NCI-H460 (cell line): ENCODE measurements at regions not wholly inside any gene's neighbourhood (a gene's known extent, or its start where the extent isn't known, plus 50 kb on each side); places are given as distances from the start of the nearest gene placed in this dataset.

Experiments
- DNase-seq: peaks from one replicate; pipeline ENCODE4 v3.0.0-alpha.2; 2016; ENCODE audit warnings: low read depth; ENCODE audit errors: extremely low read depth

DNA sequence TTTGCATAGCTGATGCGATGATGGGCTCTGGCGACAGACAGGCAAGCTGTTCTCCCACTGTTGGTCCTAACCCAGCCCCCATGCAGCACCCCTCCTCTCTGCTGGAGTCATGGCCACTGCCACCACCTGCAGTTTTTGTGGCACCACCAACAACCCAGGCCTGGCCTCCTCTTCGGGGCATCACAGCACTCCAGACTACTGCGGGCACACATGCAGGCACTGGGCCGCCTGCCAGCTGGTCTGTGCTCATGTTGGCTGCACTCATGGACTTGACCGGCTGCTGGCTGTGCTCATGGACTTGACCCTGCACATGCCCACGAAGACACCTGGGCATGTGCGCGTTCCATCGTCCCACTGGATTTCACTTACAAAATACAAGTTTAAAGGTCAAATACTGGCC lies 130.9 kb upstream of the TMEM108 start:
- DNase-seq = no peak

DNA sequence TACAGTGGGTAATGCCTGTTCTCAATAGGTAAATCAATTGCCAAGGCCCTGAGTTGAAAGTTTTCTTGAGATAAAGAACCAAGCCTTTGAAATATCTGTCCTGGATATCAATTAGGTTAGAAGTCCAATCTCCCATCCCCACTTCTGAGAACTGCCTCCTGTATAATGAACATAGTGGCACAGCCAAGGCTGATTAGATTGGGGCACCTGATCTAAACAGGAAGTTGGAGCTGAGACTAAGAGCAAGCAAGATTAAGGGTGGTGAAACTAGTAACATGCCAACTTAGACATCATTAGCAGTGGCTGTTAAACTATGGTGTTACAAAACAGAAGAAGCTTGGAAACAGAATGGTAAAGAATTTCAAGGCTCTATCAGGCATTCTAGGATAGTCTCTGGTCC lies 137.7 kb upstream of the TMEM108 start:
- DNase-seq = no peak

DNA sequence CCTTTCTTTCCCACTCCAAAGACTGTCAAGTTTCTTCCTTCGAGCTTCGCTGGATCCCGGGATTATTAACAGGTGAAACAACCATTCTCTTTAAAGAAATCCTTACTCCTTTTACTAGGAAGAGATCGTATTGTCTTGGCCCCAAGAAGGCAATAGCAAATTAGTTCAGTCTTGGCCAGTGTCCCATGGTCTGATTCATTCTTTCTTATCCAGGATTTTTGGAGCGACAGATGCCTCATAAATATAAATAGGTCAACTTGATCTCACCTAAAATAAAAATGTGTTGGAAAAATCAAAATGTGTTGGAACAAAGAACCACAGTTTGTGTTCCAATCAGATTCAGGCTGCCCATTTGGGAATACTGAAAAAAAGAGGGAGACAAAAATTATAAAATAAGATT lies 140.1 kb upstream of the TMEM108 start:
- DNase-seq = no peak

DNA sequence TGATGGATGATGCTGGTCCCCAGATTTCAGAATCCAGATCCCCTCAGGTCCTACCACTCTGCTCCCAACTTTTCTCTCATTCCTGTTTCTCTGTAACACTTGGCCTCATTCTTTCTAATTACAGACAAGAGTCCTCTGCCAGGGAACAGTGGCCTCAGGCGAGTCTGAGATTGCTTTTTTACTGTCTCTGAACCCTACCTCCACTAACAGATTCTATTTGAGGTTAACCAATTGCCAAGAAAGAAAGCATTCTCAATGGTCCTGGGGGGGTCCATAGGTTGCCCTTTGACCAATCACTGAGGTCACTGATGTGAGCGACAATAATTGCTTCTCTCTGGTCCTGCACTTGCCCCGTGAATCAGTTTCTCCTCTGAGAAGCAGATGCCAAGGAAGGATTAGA lies 145.2 kb upstream of the TMEM108 start:
- DNase-seq = no peak

DNA sequence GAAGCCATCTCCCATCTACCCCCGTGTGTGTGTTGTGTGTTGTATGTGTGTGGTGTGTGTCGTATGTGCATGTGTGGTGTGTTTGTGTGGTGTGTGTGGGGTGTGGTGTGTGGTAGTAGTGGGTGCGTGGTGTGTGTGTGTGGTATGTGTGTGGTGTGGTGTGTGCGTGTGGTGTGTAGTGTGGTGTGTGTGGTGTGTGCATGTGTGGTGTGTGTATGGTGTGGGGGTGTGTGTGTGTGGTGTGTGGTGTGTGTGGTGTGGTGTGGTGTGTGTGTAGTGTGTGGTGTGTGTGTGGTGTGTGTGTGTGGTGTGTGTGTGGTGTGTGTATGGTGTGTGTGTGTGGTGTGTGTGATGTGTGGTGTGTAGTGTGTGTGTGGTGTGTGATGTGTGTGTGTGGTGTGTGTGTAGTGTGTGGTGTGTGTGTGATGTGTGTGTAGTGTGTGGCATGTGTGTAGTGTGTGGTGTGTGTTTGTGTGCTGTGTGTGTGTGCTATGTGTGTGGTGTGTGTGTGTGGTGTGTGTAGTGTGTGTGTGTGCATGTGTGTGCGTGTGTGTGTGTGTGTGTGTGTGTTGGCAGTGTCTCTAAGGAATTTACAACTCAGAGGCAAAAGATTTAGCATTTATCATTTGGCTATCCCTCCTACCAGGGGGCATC lies 156.3 kb upstream of the TMEM108 start:
- DNase-seq = no peak

DNA sequence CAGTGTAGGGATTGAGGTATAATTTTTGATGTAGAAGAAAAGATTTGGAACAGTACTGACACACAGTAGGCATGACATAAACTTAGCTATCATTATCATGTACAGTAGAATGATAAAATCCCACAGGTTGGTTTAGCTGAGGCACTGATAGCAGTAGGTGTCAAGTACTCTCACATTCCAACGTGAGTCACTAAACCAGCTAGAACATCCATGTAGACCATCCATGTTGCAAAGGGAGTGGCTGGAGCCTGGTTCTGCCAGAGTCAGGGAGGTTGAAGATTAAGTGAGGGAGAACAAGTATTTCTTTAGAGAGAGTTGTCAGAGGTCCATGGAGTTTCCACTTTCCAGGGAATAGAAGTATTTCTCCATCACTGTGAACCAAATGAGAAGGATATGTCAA lies 157.2 kb upstream of the TMEM108 start:
- no peak for DNase-seq

DNA sequence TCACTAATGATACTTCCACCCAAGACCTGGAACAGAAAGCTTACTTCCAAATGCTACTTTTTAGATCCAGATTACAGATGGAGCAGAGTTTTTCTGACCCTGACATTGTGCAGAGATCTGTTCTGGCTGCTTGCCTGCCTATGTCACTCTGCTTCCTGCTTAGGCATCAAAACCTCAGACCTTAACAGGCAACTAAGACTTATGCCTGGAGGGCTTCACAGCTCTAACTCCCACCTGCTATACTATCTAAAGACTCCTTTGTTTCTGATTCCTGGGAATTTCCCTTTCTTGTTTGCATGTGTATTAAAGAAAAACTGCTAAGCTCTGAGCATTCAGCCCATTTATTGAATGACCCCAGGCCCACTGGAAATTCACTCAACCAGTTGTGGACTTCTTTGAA lies 157.4 kb upstream of the NPHP3 start:
- DNase-seq = no peak

DNA sequence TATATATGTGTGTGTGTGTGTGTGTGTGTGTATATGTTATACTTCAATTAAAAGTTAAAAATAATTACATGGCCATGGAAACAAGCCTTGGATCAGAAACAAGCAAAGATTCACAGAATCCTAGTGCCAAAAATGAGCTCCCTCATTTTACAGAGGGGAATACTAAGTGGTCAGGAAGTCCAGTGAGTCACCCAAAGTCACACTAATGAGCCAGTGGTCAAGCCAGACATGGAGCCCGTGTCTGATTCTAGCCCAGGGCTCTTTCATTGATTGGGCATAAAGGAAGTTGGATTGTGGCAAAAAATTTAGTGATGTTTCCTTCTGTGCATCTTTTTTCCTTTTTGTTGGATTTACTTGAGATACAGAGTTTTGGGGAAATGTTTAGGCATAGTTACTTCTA lies 152.5 kb upstream of the NPHP3 start:
- no peak for DNase-seq

DNA sequence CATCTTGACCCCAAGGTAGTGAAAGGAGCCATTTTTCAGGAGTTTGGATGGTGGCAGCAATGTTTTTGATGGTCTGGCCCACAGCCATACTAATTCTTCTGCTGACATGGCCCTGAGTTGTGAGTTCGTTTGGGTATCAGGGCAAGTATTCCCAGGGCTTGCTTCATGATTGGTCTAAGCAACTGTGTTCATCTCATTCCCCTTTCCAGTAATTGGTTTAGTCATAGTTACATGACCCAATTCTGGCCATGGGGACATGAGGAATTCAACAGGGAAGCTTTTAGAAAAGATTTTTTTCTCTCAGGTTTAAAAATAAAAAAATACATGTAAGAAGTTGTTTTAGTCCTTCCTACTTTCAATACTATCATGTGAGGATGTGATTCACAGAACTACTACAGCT lies 150.5 kb upstream of the NPHP3 start:
- DNase-seq = no peak

DNA sequence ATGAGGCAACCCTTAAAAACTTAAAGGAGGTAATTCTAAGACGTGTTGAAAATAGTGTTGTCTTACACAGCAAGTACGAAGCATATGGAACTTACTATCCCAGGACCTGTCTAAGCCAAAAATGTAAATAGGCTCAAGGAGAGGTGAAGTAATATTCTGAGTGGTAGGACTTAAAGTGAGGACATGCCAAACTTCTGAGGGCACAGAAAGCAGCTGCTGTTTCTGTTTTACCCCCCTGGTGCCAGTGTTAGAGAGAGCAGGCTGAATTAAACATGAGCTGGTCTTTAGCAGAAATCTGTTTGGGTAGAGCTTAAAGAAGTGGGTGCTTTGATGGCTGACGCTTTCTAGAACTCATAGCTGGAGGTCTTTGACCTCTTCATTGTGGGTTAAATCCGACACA lies 149.7 kb upstream of the NPHP3 start:
- DNase-seq = no peak

DNA sequence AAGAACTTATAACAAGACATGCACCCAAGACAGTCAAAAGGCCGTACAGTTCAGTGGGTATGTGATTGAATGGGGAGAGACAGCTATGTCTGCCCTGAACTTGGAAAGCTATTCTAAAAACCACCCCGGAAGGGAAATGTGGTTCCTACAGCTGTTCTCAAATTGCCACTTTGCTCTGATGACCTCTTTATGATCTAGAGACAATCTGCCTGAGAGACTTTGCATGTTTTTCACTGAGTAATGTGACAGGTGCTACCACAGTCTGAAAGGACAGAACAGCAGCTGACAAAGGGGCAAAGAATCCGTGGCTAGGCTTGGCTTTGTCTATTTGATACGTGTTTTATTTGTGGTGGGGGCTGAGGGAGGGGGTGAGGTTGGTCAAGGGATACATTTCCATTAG lies 148.3 kb upstream of the NPHP3 start:
- no peak for DNase-seq

DNA sequence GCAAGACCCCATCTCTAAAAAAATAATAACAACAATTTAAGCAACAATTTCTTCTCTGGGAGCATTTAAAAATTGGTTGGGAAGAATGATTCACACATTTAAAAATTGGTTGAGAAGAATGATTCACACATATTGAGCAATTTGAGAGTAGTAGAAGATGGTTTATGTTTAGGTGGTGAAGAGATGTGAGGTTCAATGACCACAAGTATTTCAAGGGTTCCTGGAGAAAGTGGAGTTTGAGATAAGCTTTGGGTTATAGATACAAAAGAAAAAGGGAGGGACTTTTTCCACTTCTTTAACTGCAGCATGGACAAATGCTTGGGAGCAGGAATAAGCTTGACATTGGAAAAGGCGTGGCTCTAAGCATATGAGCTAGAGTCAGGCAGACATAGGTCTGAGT lies 145.7 kb upstream of the NPHP3 start:
- DNase-seq = no peak

DNA sequence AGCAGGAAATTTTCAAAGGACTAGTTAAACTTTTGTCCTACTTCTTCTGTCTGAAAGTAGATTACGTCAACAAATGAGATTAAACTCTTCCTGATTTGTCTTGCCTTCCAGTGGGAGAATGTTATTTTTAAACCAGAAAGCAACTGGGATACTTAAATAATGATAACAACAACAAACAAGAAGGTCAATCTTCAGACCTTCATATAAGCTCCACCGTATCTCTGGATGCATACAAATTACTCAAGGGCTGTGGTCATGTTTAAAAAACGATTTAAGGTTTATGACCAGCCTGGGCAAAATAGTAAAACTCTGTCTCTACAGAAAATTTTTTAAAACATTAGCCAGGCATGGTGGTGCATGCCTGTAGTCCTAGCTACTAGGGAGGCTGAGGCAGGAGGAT lies 145.3 kb upstream of the NPHP3 start:
- DNase-seq = no peak

DNA sequence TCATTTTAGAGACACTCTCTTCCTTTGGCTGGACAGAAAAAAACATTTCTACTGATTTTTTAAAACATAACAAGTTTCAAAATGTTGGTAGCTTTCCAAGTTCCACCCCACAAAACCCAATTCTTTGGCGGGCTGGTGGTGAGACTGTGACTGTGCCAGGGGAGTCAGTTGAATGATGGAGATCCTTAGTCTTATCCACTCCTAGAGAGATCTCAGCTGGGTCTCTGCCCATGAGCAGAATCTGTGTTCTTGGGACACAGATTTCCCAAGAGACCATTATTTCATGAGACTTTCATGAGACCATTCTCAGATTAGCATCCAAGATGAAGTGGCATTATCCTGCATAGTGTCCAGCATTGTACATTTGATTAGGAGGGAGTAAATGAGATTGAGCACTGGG lies 135.1 kb upstream of the NPHP3 start:
- DNase-seq = no peak

DNA sequence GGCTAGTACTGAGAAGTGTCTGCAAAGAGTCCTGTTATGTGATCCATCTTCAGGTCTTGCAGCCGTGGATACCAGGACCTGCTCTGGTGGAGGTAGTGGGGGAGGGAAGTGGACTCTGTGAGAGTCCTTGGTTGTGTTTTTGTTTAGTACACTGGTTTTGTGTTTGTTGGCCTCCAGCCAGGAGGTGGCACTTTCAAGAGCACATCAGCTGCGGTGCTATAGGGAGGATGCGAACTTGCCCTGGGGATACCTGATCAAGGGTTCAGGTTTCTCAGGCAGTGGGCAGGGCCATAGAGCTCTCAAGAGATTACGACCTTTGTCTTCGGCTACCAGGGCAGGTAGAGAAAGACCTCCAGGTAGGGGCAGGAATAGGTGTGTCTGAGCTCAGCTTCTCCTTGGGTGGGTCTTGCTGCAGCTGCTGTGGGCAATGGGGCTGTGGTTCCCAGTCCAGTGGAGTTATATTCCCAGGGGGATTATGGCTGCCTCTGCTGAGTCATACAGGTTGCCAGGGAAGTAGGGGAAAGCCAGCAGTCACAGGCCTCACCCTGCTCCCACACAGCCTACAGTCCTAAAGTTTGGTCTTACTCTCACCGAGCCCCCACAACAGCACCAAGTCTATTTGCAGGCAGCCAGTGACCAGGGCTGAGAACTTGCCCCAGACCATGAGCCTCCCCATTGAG lies 132.8 kb upstream of the NPHP3 start:
- DNase-seq = no peak

DNA sequence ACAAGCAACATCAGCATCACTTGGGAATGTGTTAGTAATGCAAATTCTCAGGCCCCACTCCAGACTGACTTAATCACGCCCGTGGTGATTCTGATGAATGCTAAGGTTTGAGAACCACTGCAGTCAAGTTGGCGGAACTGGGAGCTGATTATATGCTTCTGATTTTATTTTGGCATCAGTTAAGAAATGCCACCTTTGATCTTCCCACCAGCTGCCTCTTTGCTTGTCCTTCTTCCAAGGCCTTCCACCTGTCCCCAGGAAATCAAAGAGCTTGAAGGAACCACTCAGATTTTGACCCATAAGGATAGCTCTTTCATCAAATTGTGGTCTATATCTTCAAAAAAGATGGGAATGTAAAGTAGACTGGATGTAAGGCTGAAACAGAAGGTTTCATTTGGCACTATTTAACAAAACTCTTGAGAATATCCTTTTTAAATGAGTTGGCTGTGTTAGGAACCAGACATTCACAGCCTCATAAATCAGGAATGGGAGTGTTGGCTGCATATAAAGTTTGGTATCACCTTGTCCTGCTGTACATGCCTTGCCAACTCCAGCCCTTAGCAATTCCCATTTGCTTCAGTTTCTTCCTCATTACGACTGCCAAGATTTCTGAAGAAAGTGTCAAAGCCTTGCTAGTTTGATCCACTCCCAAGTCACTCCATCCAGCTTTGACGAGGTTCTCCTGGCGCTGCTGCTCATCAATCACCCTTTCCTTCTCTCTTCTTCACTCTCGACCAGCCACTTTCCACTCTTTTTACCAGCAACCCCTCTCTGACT lies 125.8 kb upstream of the NPHP3 start:
- no peak for DNase-seq

DNA sequence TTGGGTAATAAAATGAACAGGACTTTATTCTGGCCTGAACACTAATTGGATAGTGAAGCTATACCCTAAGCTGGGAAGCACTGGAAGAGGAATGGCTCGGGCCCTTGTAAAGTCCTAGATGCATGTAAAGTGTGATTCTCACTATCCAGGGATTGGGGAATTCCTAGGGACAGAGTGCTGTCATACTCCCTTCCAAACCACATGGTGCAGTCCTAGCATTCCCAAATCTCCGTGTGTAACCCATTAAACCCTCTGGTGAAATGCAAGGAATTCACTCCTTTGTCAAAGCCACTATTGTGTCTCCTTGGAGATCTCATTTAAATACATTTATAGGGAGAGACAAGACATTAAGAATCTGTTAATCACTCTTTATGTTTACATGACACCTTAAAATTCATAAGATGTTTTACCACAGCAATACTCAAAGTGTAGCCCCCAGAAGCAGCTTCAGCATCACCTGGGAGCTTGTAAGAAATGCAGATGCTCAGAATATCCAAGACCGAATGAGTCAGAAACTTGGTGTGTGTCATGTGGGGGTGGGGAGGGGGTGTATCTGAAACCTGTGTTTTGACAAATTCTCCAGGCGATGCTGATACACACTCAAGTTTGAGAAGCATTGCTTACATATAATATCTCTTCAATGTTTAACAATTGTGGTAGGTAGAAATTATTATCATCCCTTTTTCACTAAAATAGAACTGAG lies 121.8 kb upstream of the NPHP3 start:
- no peak for DNase-seq

DNA sequence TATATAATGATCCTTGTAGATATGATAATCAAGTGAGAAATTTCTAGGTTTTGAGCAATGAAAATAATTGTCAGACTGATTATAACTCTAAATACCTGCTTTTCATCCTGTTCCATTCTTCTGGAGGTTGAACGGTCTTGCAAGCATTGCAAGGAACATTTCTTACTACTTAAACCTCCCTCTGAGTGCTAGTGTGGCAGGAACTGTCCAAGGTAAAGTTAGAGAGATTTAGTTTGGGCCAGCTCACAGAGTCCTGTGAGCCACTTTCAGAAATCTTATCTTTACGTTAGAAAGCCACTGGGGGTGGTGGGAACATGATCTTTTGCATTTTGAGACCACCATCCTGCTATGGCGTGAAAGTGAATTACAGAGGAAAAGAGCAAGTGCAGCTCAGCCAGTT lies 121.1 kb upstream of the NPHP3 start:
- DNase-seq = no peak

DNA sequence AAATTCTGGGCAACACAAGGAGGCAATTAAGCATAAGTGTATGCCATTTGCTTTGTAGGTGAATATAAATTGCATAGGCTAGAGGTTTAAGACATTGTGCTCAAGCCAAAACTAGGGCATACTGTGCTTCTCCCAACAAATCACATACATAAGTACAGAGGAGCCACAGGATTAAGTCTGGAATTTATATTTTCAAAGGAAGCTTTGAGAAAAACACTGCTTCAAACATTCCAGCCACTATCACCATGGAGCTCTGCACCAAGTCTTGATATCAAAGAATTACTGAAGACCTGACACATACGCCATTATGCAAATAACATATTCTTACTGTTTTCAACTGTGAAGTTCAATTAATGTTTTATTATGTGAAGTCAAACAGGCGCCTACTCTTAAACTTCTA lies 119.4 kb upstream of the NPHP3 start:
- DNase-seq = no peak

DNA sequence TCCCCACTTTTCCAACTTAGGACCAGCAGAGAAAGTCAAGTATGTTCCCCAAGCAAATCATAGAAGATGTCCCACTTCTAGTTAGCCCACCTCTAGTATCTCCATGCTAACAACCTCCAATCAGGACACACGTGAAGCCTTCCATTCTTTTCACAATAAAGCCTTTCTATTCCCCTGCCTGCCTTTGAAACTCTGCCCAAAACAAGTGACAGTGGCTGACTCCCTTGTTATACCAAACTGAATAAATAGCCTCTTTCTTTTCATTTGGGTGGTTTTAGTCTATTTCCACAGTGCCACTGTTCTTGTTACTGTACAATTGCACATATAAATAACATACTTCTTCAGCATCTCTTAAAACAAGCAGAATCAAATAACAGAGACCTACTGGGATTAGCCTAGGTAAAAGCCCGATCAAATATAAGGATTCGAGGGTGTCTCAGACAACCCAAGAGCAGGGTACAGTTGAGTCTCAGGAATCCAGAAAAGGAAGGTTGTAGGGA lies 118.0 kb upstream of the NPHP3 start:
- DNase-seq = no peak

DNA sequence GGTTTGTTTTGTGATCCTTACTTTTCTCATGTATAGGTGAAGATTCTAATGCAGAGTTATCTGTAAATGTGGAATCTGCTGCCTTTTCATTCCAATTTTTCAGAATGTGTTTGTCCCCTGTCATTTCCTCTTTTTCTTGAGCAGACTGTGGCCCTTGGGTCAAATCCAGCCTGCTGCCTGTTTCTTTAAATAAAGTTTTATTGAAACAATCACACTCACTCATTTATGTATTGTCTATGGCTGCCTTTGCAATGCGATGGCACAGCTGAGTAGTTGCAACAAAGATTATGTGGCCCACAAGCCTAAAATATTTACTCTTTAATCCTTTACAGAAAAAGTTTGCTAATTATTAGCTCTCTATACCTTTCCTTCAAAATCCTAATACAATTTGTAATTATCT lies 116.3 kb upstream of the NPHP3 start:
- no peak for DNase-seq
